NCI-H748 treated with DMSO at 0.1 percent for 48 hours (cell line): ENCODE measurements at regions not wholly inside any gene's neighbourhood (a gene's known extent, or its start where the extent isn't known, plus 50 kb on each side); places are given as distances from the start of the nearest gene placed in this dataset.
"Not testable (repeated sequence)": the region's sequence is repeated elsewhere in the genome, so short reads cannot be mapped to it uniquely, and the experiment has no call there.

Experiments
- DNase-seq: peaks from one replicate; lab custom pipeline; 2025; lab: John Stamatoyannopoulos, UW

GRCh38 chr6:112579601-112580000 lies 232.5 kb downstream of the RFPL4B start:
- DNase-seq: no peak

- DNase-seq: no peak
Observed at GRCh38 chr6:112581015-112581414, 233.9 kb downstream of the RFPL4B start.

- DNase-seq: no peak
Observed at GRCh38 chr6:112590326-112590725, 243.2 kb downstream of the RFPL4B start.

- DNase-seq: no peak
Observed at GRCh38 chr6:112591329-112591728, 244.2 kb downstream of the RFPL4B start.

GRCh38 chr6:112592159-112592558 lies 245.0 kb downstream of the RFPL4B start:
- DNase-seq: no peak

GRCh38 chr6:112594886-112595594 lies 247.9 kb downstream of the RFPL4B start:
- no peak for DNase-seq

- DNase-seq: no peak
Observed at GRCh38 chr6:112595841-112596240, 248.7 kb downstream of the RFPL4B start.

- no peak for DNase-seq
Observed at GRCh38 chr6:112597176-112597575, 250.0 kb downstream of the RFPL4B start.

- no peak for DNase-seq
Observed at GRCh38 chr6:112600168-112600567, 253.0 kb downstream of the RFPL4B start.

GRCh38 chr6:112603726-112604125 lies 256.6 kb downstream of the RFPL4B start:
- DNase-seq: no peak

GRCh38 chr6:112606656-112607435 lies 259.7 kb downstream of the RFPL4B start:
- DNase-seq: no peak

GRCh38 chr6:112608925-112609324 lies 261.8 kb downstream of the RFPL4B start:
- not testable (repeated sequence) for DNase-seq

GRCh38 chr6:112613410-112613809 lies 266.3 kb downstream of the RFPL4B start:
- DNase-seq: no peak

- no peak for DNase-seq
Observed at GRCh38 chr6:112618849-112619248, 271.7 kb downstream of the RFPL4B start.

- DNase-seq: no peak
Observed at GRCh38 chr6:112620812-112621569, 273.9 kb downstream of the RFPL4B start.

GRCh38 chr6:112622036-112622435 lies 274.9 kb downstream of the RFPL4B start:
- DNase-seq: no peak

GRCh38 chr6:112626468-112627082 lies 279.4 kb downstream of the RFPL4B start:
- DNase-seq: no peak

GRCh38 chr6:112634376-112634775 lies 287.2 kb downstream of the RFPL4B start:
- DNase-seq: no peak

- DNase-seq: no peak
Observed at GRCh38 chr6:112636650-112637262, 289.6 kb downstream of the RFPL4B start.

GRCh38 chr6:112639391-112639831 lies 292.3 kb downstream of the RFPL4B start:
- DNase-seq: no peak

GRCh38 chr6:112640891-112641290 lies 293.8 kb downstream of the RFPL4B start:
- DNase-seq: no peak

GRCh38 chr6:112649853-112650252 lies 302.7 kb downstream of the RFPL4B start:
- DNase-seq: no peak
